Stimulated activated CD4-positive, alpha-beta T cell treated with anti-CD3 and anti-CD28 coated beads, Interleukin-2, amount 100 ng/mL, for 48 hours (primary cell): ENCODE measurements at regions not wholly inside any gene's neighbourhood (a gene's known extent, or its start where the extent isn't known, plus 50 kb on each side); places are given as distances from the start of the nearest gene placed in this dataset.

Experiments used
- DNase-seq, 2 donors: peaks; one replicate each; pipeline ENCODE4 v3.0.0-alpha.2; 2020

DNA sequence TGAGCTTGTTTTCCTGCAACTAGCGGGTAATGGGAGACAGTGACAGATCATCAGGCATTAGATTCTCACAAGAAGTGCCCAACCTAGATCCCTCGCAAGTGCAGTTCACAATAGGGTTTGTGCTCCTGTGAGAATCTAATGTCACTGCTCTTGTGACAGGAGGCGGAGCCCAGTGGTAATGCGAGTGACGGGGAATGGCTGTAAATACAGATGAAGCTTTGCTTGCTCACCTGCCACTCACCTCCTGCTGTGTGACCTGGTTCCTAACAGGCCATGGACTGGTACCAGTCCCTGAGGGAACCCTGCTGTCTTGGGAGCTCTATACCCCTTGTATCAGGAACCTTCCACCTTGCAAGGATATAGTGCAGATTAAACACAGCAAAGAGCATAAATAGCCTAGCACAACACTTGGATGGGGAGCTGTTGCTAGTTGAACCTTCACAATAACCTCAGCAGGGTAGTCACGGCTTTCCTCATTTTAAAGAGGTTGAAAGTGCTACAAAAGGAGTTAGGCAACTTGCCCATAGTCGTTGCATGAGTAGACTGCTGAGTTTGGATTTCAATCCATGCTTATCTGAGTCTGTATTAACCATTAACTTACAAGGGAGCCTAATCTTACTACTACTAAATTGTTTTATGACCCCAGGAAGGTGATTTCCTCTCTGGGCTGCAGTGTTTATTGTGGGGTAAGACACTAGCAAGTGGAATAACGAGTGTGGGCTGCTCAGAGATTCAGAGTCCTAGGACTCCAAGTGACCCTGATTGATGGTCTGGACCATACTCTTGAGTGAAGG, 156.6 kb upstream of the ZFHX3 start:
- DNase-seq: no peak

DNA sequence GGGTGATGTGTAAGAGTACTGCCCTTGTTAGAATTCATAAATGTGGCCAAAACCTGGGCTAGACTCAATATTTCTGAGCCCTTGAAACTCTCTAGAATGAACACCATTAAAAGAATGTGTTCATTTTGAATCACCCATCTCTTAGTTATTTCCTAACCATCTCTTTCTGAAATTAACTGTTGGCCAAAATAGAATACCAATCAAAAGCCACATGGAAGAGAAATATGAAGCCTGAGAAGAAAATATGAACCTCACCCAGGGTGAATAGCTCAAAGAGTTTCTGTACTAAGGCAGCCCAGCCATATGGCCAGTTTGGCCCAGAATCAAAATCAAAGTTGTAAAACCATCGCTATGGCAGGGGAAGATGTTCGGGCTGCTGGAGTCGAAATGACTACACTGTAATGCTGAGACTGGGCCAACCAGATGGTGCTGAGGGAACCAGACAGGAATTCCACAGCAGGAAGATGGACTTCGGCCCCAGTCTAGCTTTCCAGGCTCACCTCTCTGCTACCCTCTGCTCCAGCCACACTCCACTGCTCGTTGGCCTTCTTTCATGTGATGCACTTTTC, 154.3 kb upstream of the ZFHX3 start:
- no peak for DNase-seq

DNA sequence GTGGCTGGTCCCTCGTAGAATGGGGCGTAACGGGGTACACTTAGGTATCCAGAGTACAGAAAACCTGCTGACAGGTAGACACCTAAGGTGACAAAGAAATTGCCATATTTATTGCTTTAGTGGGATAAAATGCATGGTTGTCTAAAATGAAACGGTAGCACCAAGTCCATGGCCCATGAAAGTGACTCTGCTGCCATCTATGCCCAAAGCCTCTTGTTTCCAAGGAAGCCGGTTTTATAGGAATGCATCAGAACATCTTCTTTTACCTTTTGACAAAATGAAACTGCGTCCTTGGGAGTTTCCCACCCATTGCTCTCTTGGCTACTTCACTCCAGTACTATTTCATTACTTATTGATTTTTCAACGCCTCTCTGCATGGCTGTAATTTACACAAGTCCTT, 151.3 kb upstream of the ZFHX3 start:
- no peak for DNase-seq

DNA sequence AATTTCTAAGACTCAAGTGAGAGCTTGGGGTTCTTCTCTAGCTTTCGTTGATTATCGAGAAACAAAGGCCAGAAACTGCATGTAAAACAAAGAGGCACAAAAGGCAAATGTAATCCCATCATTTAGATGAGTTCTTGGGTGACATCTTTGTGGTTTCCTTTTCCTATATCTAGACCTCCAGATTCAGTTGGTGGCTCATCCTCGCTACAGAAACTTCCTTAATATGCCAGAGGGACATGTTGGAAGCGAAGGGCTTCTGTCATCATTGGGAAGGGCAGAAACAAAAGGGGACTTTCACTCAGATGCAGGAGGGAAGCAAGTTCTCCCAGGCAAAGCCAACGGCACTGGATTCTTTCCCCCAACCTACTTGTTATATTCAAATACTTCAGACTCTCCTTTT, 150.6 kb upstream of the ZFHX3 start:
- DNase-seq: no peak

DNA sequence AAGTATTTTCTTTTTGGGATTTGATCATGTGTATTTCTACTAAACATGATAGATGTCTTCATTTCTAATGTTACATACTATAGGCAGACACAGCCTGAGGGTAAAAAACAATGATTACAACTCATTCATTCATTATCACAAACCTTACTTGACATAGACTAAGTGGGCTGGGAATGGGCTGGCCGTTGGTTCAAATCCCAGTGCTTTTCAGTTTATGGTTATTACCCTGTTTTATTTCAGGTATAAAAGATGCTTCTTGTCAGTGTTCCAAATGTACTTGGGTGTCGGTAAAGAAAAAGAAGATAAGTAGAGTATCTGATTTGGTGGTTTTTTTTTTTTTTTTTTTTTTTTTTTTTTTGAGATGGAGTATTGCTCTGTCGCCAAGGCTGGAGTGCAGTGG, 149.7 kb upstream of the ZFHX3 start:
- DNase-seq: no peak

DNA sequence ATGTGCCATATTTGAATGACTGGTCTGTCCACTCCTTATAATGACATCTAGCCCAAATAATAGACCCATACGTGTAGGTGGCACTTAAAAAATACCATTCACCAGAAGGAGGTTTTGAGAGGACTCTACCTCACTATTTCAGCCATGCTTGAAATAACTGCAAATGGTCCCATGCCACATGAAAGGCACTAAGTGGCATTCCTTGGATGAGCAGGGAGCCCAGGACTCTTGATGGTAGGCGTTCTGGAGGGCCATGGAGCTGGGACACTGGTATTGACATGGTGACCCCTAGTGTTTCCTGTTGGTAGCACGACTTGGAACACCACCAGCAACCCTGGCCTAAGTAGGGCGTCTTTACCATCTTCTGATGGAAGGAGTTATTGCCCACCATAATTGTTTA, 148.7 kb upstream of the ZFHX3 start:
- peak; percentile 3 to 8 for DNase-seq

DNA sequence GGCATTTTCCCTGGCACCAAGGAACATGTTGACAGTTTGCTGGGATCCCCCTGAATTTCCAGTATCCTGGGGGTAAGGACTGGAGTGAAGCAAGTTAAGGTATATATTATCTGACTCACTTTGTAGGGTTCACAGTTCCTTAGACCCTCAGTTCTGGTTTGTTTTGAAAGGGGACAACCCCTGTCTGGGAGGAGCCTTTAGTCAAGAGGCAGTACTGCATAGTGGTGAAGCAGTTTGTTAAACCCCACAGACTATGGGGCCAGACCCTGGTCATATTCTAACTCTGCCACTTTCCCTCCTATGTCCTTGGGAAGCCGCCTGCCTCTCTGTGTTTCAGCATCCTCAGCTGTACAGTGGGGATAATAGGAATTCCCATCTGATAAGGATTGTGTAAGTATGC, 145.5 kb upstream of the ZFHX3 start:
- no peak for DNase-seq

DNA sequence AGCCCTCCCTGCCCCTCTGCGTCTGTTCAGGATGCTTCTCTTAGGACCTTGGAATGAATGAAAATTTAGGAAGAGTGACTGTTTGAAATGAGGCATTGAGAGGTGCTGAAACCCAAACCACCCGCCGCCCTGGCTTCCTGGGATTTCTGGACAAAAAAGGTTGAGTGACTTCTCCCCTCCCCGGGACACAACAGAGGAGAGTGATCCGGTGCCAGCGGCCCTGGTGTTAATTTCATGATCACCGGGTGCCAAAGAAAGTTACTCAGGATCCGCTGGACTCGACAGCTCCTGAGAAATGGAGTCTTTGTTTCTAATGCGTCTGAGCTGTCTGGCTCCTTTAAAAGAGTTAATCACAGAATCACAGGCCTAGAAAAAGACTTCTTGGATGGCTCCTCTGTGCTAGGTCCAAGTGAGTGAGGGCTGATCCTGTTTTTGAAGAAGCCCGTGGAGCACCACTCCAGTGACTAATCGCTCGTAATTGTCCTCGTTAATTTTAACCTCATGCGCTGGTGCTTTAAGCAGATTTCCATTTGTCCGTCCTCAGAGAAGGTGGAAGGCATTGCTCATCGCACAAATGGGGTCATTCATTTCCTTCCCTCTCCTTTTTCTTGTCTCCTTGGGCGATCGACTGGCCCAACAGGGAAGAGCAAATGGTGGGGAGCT, 144.4 kb upstream of the ZFHX3 start:
- no peak for DNase-seq

DNA sequence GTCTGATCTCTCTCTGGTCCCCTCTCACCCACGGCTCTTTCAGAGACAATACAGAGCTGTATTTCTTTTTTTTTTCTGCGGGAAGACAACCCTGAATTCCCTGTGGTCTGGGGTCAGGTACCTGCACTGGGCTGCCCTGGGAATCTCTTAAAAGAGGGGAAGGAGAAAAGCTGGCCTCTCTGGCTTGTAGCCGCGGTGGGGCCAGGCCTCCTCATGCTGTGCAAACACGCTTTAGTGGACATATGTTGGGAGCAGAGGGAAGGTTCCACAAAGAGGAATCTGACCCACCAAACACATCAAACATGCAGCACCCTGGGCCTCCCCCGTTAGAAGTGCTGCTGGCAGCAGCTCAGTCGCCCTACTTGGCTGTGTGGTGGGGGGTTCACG, 143.7 kb upstream of the ZFHX3 start:
- no peak for DNase-seq

DNA sequence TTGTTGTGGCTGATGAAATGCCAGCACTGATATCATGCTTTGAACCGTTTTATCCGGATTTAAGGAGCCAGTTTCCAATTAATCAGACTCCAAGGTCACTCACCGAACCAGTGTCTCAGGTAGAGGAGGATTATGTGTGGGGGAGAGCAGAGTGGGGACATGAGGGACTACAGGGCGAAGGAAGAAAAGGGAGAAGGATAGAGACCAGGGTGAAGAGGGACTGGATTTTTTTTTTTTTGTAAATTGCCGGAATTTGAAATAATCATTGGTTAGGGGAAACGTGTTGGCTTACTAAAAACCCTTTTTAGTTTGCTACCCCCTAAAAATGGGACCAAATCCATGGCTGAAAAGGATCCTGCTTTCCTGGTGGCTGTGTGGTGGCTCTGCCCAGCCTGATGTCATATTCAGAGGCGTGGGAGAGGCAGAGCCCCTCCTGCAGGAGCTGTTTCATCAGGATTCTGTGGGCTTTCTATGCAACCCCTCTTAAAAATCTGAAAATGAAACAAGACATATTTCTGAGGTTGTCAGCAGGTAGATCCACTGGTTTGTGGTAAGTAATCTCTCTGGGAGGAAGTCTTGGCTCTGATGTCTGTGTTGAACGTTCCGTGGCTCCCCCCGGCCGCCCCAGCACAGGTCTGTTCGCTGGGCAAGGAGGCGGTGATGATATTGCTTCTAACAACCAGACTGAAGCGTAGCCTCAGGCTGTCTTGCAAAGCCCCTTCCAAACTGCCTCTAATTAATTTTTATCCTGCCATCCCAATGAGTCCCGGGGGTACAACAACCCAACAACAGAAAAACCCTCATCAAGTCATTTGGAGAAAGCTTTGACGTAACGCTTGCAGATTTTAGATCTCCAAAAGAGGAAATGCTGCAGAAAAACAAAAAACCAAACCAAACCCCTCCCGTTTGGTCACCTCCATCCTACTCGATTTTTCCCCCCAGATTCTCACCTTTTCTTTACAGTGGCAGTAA, 143.0 kb upstream of the ZFHX3 start:
- DNase-seq: no peak

DNA sequence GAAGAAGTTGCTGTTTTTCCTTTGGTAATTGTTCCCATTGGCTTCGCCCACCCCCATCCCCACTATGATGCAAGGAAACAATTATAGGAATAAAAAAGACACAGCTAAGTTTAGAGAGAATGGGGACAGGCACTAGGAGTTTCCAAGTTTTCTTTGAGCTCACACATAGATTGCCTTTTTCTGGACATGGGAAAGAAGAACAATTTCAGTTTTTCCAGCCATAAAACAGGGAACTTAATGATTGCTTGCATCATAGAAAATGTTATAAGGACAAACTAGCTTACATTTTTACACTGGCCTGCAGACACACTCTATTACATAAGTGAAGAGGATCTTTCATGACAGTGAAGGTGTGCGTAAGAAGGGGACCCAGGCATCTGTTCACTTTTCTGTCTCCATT, 142.3 kb upstream of the ZFHX3 start:
- DNase-seq: no peak

DNA sequence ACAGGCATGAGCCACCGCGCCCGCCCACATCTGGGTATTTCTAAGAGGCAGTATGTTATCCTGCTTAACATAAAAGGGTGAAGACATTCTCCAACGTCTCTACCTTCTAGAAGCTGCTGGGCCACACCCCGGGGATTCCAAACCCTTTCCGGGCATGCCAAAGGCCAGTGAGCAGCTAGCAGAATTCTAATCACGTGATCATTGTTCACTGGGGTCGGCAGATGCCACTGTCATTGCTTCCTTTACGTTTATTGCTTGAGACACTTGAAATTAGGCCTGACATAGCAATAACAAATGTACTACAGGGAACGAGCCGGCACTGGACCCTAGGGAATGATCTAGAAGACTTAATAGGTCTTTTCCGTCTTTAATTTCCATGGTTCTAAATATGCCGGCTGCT, 141.2 kb upstream of the ZFHX3 start:
- no peak for DNase-seq

DNA sequence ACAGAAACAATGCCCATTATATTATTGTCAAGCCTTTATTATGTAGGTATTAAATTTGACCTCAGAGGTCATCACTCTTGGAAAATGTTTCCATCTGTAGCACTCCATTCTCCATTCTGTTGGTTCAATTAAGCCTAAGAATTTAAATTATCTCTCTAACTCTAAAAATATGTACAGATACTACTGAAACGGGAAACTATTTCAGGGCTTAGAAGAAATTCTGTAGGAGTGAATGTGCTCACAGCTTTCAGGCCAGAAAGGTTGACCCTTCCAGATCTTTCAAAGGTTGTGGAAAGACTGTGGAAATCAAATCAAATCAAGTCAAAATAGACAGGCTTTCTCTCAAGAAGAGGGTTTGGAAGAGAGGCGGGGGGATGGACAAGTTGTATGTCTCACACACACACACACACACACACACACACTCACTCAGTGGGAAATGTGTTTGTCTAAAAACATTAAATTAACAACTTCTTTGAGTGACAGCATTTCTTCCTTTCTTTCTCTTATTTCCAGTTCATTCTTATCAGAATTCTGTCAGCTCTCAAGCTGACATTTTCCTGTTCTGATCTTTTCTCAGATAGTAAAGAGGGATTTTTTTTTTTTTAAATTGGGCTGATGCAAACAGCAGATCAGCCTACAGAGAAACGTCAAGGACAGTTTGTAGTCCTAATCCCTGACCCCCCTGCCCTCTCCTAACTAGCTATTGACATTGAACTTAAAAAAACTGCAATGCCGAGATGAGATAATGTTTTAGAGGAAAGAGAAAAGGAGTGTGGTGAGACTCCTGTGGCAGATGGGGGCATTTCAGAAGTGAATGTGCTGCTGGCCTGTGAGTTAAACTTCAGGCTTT, 139.0 kb upstream of the ZFHX3 start:
- no peak for DNase-seq

DNA sequence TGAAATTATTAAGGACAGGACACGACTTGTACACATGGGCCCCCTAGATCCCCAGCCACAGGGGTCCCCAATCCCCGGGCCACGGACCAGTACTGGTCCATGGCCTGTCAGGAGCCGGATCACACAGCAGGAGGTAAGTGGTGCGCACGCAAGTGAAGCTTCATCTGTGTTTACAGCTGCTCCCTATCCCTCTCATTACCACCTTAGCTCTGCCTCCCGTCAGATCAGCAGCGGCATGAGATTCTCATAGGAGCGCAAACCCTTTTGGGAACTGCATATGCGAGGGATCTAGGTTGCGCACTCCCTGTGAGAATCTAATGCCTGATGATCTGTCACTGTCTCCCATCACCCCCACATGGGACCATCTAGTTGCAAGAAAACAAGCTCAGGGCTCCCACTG, 137.8 kb upstream of the ZFHX3 start:
- DNase-seq: no peak

DNA sequence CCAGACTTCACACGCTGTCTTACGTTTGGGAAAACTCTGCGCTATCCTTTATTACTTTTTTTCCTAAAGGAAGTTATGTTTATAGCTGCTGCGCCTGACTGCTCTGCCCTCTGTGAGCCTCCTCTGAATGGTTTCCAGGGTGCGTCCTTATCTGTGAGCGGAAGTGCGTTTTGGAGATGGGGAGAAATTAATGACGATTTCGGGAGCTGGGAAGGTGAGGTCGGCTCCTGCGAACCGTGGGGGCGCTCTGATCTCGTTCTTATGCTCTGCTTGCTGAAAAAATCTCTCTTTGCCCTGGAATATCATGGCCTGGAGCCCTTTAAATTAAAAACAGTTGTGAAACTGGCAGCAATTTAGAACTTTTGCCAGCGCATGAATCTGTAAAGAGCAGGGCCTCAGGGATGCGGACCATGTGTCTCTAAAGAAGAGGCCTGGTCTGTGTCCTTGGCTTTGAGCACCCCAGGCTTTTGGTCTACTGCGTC, 135.7 kb upstream of the ZFHX3 start:
- DNase-seq: no peak

DNA sequence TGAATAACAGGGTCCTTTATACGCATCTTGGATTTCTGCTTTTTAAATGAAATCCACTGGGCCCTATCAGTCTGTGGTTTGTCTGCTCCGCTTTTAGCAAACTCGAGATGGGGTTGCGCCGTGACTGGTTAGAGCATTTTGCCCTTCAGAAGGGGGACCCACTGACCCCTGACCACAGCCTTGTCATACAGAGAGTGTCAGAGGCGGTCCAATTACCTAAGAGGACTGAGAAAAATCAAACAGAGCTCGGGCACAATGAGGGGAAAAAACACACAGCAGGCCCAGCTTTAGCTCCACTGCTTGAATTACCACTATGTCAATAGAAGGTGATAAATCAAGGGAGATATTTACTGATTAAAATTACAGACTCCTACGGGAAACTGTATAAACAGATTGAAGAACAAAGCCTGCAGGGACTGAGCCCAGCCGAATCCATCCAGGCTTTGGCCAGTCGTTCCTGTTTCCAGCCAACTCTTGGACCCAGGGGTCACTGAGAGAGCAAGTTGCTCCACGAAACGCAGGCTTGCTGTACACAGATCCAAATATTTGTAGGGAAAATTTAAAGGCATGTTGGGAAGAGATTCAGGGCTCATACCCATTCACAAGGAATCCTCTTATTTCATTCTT, 131.9 kb upstream of the ZFHX3 start:
- DNase-seq: no peak

DNA sequence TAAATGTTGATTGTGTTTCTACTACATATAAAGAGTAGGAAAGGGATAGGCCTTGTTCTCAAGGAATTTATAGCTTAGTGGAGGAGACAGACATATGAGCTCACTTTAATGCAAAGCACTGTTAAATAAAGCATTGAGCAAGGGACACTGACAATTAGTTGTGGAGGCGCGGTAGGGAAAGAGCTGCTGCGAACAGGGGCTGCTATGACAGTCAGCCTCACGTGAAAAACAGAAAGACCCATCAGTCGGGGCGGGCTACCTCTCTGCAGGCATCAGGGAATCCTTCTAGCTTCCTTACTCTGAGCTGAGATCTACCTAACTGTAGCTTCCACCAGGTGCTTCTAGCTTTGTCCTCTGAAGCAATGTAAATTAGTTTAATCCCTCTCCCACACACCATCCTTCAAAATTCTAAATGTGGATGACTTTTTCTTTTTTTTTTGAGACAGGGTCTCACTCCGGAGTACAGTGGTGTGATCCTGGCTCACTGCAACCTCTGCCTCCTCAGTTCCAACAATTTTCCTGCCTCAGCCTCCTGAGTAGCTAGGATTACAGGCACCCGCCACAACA, 129.9 kb upstream of the ZFHX3 start:
- no peak for DNase-seq

DNA sequence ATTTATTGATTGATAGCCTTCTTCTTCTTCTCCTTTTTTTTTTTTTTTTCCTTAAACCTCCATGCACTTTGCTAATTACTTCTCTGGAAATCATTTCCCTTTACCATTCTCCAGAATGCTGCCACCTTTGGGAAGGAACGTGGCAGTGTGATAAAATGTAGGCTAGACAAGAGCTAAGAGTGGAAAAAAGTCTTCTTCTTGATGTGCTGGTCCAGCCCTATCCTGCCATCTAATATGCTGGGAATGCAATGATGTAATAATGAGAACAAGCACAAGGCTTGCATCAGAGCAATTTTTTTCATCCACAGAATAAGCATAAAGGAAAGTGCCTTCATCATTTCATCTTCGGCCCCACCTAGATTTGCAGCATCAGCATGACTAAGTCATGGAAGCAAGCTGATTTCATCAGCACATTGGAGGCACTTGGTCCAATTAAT, 128.7 kb upstream of the ZFHX3 start:
- DNase-seq: no peak

DNA sequence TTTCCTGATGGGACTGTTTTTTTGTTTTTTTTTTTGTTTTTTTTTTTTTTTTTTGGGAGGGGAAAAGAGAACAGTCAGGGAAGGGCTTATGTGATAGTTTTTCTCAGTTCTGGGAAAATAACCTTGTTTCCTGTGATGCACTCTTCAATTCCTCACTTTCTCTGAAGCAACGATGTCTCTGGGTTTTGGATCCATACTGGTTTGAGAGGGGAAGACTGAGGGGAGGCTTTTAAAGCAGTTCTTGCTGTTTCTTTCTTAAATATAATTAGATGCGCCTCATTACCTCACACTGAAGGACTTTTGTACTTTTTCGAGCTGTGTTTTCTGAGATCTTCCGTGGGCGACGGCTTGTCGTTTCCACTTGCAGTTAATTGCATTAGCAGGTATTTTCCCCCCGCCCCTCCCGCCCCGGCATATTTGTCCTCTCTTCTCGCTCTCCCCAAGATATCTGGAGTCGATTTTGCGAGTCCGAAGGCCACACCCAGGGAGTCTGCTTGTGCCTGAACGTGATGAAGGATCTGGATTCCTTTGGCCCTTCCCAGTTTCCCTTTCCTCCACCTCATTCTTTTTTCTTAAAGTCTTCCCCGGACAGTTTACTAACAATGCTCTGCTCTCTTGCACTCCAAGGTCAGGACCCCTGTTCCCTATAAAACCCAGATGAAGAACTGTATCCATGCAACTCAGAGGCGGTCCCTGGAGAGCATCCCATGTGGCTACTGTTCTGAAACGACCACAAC, 125.2 kb upstream of the ZFHX3 start:
- DNase-seq: no peak

DNA sequence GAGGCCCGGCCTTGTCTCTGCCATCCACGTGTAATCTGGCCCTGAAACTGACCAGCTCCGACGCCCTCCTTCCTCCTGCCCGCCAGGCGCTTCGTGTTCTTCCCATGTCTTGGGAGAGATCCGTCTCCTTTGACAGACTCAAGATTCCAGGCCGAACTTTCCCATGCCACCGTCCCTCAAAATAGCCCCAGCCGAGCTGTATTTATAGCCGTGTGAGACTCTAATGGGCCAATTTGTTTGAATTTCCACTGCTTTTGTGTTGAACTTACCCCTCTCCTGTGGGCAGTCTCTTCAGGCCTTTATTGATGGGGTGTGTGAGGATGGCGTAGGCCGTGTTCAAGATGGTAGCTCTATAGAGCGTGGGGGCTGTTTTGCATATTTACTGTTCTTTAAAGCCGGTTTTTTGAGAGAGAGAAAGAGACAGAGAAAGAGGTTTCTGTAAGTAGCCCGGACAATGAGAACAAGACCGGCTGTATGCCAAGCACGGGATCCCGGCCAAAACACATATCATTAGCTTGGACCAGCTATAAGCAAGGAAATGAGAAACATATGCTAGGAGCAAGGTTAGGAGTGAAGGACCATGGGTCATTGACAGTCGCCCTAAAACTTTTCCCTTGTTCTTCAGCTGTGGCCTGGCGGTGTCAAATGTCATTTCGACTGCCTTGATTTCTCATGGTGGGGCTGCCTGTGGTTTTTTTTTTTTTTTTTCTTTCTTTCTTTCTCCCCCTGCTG, 124.5 kb upstream of the ZFHX3 start:
- no peak for DNase-seq
